Choroid plexus epithelial cell (primary cell): ENCODE measurements at regions not wholly inside any gene's neighbourhood (a gene's known extent, or its start where the extent isn't known, plus 50 kb on each side); places are given as distances from the start of the nearest gene placed in this dataset.

Experiments used
- DNase-seq: peaks from one replicate; pipeline ENCODE4 v3.0.0-alpha.2; 2010; ENCODE audit warnings: low read depth
- H3K4me3 ChIP-seq: 2 replicates; pipeline ENCODE4 v1.5.1; 2011; ENCODE audit warnings: low read depth, mild to moderate bottlenecking, control low read depth, low read length, moderate library complexity
- TF ChIP-seq, protein P1 (sequence below): conservative IDR thresholded peaks from 2 replicates; pipeline ENCODE4 v1.5.1; 2011; ENCODE audit warnings: low read depth, mild to moderate bottlenecking, control low read depth, inconsistent platforms, low read length, moderate library complexity

DNA sequence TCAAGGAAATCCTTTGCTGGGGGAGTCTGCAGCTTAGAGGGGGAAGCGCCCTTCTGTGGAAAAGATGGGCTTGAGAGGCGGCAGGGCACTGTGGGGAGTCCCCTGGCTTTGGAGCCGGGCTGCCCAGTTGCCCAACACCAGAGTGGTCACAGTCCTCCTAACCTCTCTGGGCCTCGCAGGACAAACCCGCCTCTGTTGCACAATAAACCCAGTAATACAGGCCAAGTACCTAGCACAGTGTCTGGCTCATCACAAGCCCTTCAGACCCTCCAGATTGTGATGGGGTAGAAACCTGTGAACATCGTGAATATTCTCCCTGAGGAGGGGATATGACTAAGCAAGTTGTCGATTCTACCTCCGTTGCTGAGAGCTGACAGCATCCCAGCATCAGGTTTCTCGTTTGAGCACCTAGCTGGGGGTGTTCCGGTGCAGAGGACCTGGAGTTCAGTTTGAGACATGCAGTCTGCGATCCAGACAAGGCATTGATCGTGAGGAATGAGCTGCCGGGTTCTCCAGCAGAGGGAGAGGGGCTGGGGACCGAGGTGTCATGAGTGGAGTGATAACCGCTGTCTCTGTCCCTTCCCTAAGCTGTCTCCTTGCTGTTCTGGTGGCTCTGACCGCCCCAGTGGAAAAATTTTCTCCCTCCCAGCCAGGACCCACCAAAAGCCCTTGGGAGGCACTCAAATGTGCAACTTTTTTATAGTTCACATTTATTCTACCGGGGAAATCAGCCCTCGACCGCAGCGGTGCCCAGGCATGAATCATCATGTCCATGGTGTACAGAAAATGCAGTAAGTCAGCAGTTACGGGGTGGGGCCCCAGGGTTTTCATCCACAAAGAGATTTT lies 161.9 kb downstream of the WSCD1 start:
- H3K4me3 ChIP-seq: no peak overlapping the region
- peak; percentile 2 for DNase-seq
- TF ChIP-seq, protein P1, sequence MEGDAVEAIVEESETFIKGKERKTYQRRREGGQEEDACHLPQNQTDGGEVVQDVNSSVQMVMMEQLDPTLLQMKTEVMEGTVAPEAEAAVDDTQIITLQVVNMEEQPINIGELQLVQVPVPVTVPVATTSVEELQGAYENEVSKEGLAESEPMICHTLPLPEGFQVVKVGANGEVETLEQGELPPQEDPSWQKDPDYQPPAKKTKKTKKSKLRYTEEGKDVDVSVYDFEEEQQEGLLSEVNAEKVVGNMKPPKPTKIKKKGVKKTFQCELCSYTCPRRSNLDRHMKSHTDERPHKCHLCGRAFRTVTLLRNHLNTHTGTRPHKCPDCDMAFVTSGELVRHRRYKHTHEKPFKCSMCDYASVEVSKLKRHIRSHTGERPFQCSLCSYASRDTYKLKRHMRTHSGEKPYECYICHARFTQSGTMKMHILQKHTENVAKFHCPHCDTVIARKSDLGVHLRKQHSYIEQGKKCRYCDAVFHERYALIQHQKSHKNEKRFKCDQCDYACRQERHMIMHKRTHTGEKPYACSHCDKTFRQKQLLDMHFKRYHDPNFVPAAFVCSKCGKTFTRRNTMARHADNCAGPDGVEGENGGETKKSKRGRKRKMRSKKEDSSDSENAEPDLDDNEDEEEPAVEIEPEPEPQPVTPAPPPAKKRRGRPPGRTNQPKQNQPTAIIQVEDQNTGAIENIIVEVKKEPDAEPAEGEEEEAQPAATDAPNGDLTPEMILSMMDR: no peak

DNA sequence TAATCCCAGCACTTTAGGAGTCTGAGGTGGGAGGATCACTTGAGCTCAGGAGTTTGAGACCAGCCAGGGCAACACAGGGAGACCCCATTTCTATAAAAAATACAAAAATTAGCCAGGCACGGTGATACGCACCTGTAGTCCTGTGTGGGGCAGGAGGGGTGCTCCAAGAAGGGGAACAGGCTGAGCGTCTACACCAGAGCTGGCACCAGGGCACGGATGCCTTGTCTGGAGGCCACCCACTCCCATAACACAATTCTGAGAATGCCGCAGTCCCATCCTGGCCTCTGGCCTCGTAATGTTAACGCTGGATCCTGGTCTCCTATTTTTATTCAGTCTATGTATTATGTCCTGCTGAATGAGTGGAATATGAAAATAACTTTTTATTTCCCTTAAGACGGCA lies 161.3 kb downstream of the WSCD1 start:
- TF ChIP-seq, protein P1: no peak
- H3K4me3 ChIP-seq: no peak overlapping the region
- no peak for DNase-seq

DNA sequence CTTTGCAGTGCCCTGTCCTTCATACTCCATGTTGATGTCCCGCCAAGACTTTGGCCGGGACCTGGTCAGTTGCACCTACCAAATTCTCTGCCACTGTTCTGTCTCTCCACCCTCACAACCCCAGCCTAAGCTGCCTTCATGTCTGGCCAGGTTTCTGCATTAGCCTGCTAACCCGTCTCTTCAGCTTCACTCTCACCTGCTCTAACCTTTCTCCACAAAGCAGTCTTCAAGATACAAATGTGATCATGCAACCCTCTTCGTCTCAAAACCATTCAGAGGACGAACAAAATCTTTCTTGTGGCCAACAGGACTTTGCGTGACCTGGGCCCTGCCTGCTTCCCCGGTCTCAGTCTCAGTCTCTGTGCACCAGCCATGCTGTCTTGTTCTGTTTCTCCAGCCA lies 148.2 kb downstream of the WSCD1 start:
- DNase-seq: no peak
- H3K4me3 ChIP-seq: no peak overlapping the region
- TF ChIP-seq, protein P1: no peak

DNA sequence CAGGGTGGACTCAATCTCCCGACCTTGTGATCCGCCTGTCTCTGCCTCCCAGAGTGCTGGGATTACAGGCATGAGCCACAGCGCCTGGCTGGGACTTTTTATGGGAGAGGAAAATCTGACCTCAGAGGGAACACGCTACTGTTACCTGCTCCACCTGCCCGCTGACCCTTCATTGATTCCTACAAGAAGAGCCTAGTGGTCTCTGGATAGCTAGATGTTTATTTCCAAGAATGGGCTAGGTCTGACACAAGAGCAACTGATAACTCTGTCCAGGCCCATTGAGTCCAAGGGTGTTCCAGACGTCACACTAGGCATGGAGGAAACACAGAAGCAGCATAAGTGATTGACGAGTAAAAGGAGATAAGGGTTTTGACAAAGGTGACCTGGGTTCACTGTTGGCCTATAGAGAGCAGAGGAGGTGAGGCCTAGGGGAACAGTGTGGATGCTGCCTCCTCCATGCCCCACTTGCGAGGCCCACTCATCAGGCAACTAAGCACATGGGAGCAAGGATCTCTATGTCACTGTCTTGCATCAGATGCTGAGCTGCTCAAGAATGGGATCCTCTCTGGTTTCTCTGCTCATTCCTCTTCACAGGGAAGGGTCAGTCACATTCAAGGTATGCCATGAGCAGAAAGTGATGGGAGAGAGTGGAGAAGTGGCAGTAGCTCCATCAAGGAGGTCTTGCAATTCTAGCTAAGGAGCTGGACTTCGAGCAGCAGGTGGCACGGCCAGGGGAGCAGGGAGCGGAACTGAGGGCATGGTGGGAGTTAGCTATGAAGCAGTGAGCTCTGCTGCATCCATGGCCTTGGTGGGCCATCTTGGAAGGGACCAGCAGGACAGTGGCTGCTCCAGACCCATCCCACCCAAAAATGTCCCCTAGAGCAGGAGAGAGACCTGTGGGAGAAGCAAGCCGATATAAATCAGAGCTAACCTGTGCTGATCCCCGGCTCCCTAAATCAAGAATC lies 145.2 kb downstream of the WSCD1 start:
- TF ChIP-seq, protein P1: no peak

DNA sequence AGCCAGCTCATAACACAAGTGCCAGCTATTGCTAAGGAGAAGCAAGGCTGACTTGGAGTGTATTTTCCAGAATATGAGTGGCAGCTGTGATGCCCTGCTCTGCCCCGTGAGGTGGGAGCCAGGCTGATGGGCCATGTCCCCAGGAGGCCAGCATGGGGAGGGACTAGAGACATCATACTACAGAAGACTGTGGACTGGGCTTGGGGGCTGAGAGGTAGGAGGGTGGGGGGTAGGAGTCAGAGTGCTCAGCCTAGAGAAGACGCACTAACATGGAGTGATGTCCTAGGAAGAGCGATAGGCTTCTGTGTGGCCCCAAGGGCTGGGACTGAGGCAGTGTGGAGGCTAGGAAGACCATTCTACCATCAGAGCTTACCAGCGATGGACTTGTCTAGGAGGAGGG lies 143.7 kb downstream of the WSCD1 start:
- TF ChIP-seq, protein P1: no peak
- H3K4me3 ChIP-seq: no peak overlapping the region
- DNase-seq: no peak

More for the DNA sequence above, 145.2 kb downstream of the WSCD1 start:
- no peak for DNase-seq
- no peak overlapping the region for H3K4me3 ChIP-seq

DNA sequence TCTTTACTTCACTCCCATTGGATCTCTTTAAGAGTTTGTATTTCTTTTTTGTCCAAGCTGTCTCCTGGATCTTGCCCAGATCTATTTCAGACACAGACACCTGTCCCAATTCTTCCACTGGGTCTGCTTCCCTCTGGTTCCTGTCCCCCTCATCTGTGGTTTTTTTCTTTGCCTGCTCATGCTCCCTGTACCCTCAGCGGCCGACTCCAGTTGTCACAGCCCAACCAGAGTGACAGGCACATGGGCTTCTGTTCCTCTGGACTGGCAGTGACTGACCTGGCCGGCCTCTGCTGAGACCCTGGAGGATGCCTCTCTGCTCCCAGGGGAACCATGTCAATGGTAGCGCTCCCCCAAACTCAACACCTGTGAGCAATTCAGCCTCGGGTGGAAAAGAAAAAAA lies 142.6 kb downstream of the WSCD1 start:
- TF ChIP-seq, protein P1: no peak
- DNase-seq: no peak

More for the DNA sequence above, 142.6 kb downstream of the WSCD1 start:
- H3K4me3 ChIP-seq: no peak overlapping the region
